ENCODE measurements at regions not wholly inside any gene's neighbourhood (a gene's known extent, or its start where the extent isn't known, plus 50 kb on each side); places are given as distances from the start of the nearest gene placed in this dataset.

GRCh38 chr20:50389808-50390684 lies 120.1 kb upstream of the PTPN1 start:
- no peak overlapping the region for H3K4me3 ChIP-seq (ENCODE audit: low read depth, low read length)
- DNase-seq (ENCODE audit: low read depth), result no peak
- no peak for TF ChIP-seq CTCF (conservative IDR thresholded peaks at IDR 0.05; ENCODE audit: low read depth, low read length)

GRCh38 chr20:50390685-50391443 lies 119.3 kb upstream of the PTPN1 start:
- TF ChIP-seq CTCF (conservative IDR thresholded peaks at IDR 0.05; ENCODE audit: low read depth, low read length), result no peak
- H3K4me3 ChIP-seq (ENCODE audit: low read depth, low read length), result no peak overlapping the region
- DNase-seq (ENCODE audit: low read depth), result no peak

- H3K4me3 ChIP-seq (ENCODE audit: low read depth, low read length), result no peak overlapping the region
- TF ChIP-seq CTCF (conservative IDR thresholded peaks at IDR 0.05; ENCODE audit: low read depth, low read length), result no peak
- no peak for DNase-seq (ENCODE audit: low read depth)
These were observed 118.6 kb upstream of the PTPN1 start for GRCh38 chr20:50391444-50392137.

GRCh38 chr20:50392138-50392866 lies 117.9 kb upstream of the PTPN1 start:
- DNase-seq (ENCODE audit: low read depth), result no peak
- no peak overlapping the region for H3K4me3 ChIP-seq (ENCODE audit: low read depth, low read length)
- TF ChIP-seq CTCF (conservative IDR thresholded peaks at IDR 0.05; ENCODE audit: low read depth, low read length), result no peak

- no peak for DNase-seq (ENCODE audit: low read depth)
- TF ChIP-seq CTCF (conservative IDR thresholded peaks at IDR 0.05; ENCODE audit: low read depth, low read length), result no peak
- no peak overlapping the region for H3K4me3 ChIP-seq (ENCODE audit: low read depth, low read length)
These were observed 116.9 kb upstream of the PTPN1 start for GRCh38 chr20:50393242-50393641.

- H3K4me3 ChIP-seq (ENCODE audit: low read depth, low read length), result no peak overlapping the region
- TF ChIP-seq CTCF (conservative IDR thresholded peaks at IDR 0.05; ENCODE audit: low read depth, low read length), result no peak
- DNase-seq (ENCODE audit: low read depth), result no peak
These were observed 116.1 kb upstream of the PTPN1 start for GRCh38 chr20:50393990-50394561.
